Hepatocyte (in vitro differentiated cells): ENCODE measurements at regions not wholly inside any gene's neighbourhood (a gene's known extent, or its start where the extent isn't known, plus 50 kb on each side); places are given as distances from the start of the nearest gene placed in this dataset.

Experiments used
- DNase-seq: peaks from one replicate; pipeline ENCODE4 v3.0.0-alpha.2; 2016; ENCODE audit warnings: low spot score
- H2AFZ ChIP-seq: fragments of 200-600 bp; sonication (generic); 2 replicates; pipeline ENCODE4 v1.6.0; 2016; ENCODE audit warnings: antibody characterized with exemption, mild to moderate bottlenecking
- H3K27ac ChIP-seq: fragments of 200-600 bp; sonication (generic); 2 replicates; pipeline ENCODE4 v1.5.1; 2016; ENCODE audit warnings: mild to moderate bottlenecking
- H3K27me3 ChIP-seq: fragments of 200-600 bp; sonication (generic); 2 replicates; pipeline ENCODE4 v1.6.1; 2016
- H3K36me3 ChIP-seq: fragments of 200-600 bp; sonication (generic); replicated peaks from 2 replicates; pipeline ENCODE4 v1.5.1; 2016; ENCODE audit warnings: low read depth; ENCODE audit not compliant: insufficient read depth
- H3K4me1 ChIP-seq: fragments of 200-600 bp; sonication (generic); 2 replicates; pipeline ENCODE4 v1.5.1; 2016; ENCODE audit warnings: mild to moderate bottlenecking, moderate library complexity; ENCODE audit not compliant: insufficient read depth
- H3K4me2 ChIP-seq: fragments of 200-600 bp; sonication (generic); 2 replicates; pipeline ENCODE4 v1.6.0; 2016
- H3K4me3 ChIP-seq: fragments of 200-600 bp; sonication (generic); 2 replicates; pipeline ENCODE4 v1.5.1; 2016; ENCODE audit warnings: mild to moderate bottlenecking
- H3K79me2 ChIP-seq: fragments of 200-600 bp; sonication (generic); 2 replicates; pipeline ENCODE4 v1.6.0; 2017; ENCODE audit warnings: mild to moderate bottlenecking
- H3K9me2 ChIP-seq: fragments of 200-600 bp; sonication (generic); replicated peaks from 2 replicates; pipeline ENCODE4 v1.6.0; 2017; ENCODE audit warnings: mild to moderate bottlenecking; ENCODE audit not compliant: insufficient read depth
- H3K9me3 ChIP-seq: fragments of 200-600 bp; sonication (generic); 2 replicates; pipeline ENCODE4 v1.5.1; 2016; ENCODE audit warnings: low read depth, mild to moderate bottlenecking
- H4K20me1 ChIP-seq: fragments of 200-600 bp; sonication (generic); 2 replicates; pipeline ENCODE4 v1.6.0; 2016; ENCODE audit warnings: mild to moderate bottlenecking; ENCODE audit not compliant: insufficient read depth, poor library complexity, severe bottlenecking
- CTCF ChIP-seq: fragments of 200-600 bp; sonication (generic); IDR thresholded peaks from 2 replicates; pipeline ENCODE4 v1.5.1; 2016; ENCODE audit warnings: antibody characterized with exemption, mild to moderate bottlenecking; ENCODE audit not compliant: poor library complexity
- EZH2 ChIP-seq: fragments of 200-600 bp; sonication (generic); IDR thresholded peaks from 2 replicates; pipeline ENCODE4 v1.6.1; 2016; ENCODE audit warnings: antibody characterized with exemption, mild to moderate bottlenecking, borderline replicate concordance
- EZH2phosphoT487 ChIP-seq: fragments of 200-600 bp; sonication (generic); IDR thresholded peaks from one replicate; pipeline ENCODE4 v1.6.1; 2018; ENCODE audit warnings: antibody characterized with exemption, mild to moderate bottlenecking, low read depth, moderate library complexity; ENCODE audit not compliant: unreplicated experiment, severe bottlenecking
- WGBS: methylation state at CpG from one replicate; pipeline ENCODE4 v1.1.6; 2016; ENCODE audit warnings: low lambda C conversion rate; ENCODE audit errors: missing lambda C conversion rate; 5-methylcytosine and 5-hydroxymethylcytosine counted together

- Histone ChIP-seq H3K27ac (no peak overlapping the region), H3K9me3 (no peaks in the 10 kb centered on the region), H3K4me1 (no peaks in the 10 kb centered on the region), H3K36me3 (no peaks in the 10 kb centered on the region), H4K20me1 (no peaks in the 10 kb centered on the region), H3K27me3 (peaks cover 4% of the 10 kb centered on the region), H3K4me3 (no peak overlapping the region), H3K9me2 (no peaks in the 10 kb centered on the region), H3K79me2 (no peaks in the 10 kb centered on the region), H2AFZ (no peak overlapping the region), H3K4me2 (no peak overlapping the region)
- TF ChIP-seq CTCF (no peak), EZH2phosphoT487 (no peak), EZH2 (no peak)
- 82% methylated on average over 6 of the region's 6 CpGs for WGBS
- DNase-seq: no peak
These were observed 124.9 kb downstream of the ANKRD60 start for GRCh38 chr20:58103517-58103904.

GRCh38 chr20:58102744-58103516 lies 125.5 kb downstream of the ANKRD60 start:
- Histone ChIP-seq H3K27ac (no peak overlapping the region), H3K36me3 (no peaks in the 10 kb centered on the region), H3K79me2 (no peaks in the 10 kb centered on the region), H3K4me3 (no peak overlapping the region), H3K9me2 (no peaks in the 10 kb centered on the region), H3K4me2 (no peak overlapping the region), H4K20me1 (no peaks in the 10 kb centered on the region), H3K27me3 (peaks cover 4% of the 10 kb centered on the region), H2AFZ (no peak overlapping the region), H3K9me3 (no peaks in the 10 kb centered on the region), H3K4me1 (no peaks in the 10 kb centered on the region)
- DNase-seq: no peak
- 75% methylated on average over 7 of the region's 7 CpGs for WGBS
- no peak for TF ChIP-seq EZH2
- TF ChIP-seq EZH2phosphoT487: no peak
- no peak for TF ChIP-seq CTCF

- no peak for DNase-seq
- 75% methylated on average over 4 of the region's 4 CpGs for WGBS
- TF ChIP-seq EZH2 (no peak), EZH2phosphoT487 (no peak), CTCF (no peak)
- Histone ChIP-seq H3K9me3 (no peaks in the 10 kb centered on the region), H3K4me3 (no peak overlapping the region), H3K27ac (no peak overlapping the region), H2AFZ (no peak overlapping the region), H3K9me2 (no peaks in the 10 kb centered on the region), H3K79me2 (no peaks in the 10 kb centered on the region), H3K27me3 (peaks cover 4% of the 10 kb centered on the region), H4K20me1 (no peaks in the 10 kb centered on the region), H3K36me3 (no peaks in the 10 kb centered on the region), H3K4me1 (no peaks in the 10 kb centered on the region), H3K4me2 (no peak overlapping the region)
These were observed 126.2 kb downstream of the ANKRD60 start for GRCh38 chr20:58102261-58102660.
